ENCODE measurements at regions not wholly inside any gene's neighbourhood (a gene's known extent, or its start where the extent isn't known, plus 50 kb on each side); places are given as distances from the start of the nearest gene placed in this dataset.

DNA sequence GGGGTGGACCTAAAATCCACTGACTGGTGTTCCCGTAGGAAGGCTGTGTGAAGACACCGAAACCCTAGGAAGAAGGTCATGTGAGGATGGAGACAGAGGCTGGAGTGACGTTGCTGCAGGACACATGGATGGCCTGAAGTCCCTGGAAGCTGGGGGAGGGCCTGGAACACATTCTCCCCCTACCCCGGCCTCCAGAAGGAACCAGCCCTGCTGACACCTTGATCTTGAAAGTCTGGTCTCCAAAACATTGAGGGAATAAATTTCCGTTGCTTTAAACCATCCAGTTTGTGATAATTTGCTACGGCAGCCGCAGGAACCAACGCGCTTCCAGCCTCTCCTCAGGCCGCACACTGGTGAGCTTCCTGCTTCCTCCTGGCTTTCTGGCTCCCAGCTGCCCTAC lies 288.2 kb downstream of the GLRX3 start:
- TF ChIP-seq CTCF (conservative IDR thresholded peaks at IDR 0.05) (no peak), ZFX (IDR thresholded peaks at IDR 0.05) (no peak)
